ENCODE measurements at regions not wholly inside any gene's neighbourhood (a gene's known extent, or its start where the extent isn't known, plus 50 kb on each side); places are given as distances from the start of the nearest gene placed in this dataset.

DNA sequence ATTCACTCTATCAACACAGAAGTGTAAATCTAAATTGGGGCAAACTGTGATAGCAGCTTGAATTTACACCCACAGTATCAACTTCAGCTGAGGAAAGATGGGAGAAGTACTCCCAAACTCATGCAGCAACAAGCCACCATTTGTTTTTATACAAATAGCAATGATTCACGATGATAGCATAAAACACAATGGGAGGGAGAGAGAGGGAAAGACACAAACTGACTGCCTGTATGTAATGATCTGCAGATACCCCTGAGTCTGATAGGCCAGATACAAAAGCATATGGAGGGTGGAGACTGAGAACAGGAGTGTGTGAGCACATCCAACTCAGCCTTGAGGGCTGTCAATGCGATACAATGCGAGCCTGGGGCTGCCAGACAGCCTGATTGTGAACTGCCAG lies 79.2 kb downstream of the CNTN3 start:
- Histone ChIP-seq H3K9me3 (no peaks in the 10 kb centered on the region; the same call in 2 of the 3 replicates), H3K4me3 (no peak overlapping the region), H3K4me1 (no peaks in the 10 kb centered on the region), H3K4me2 (no peak overlapping the region), H3K27ac (no peak overlapping the region)
- ChIA-PET CTCF (interaction anchor here (1.4 kb wide), 1 partner anchor 23 kb away, joined by 3 read pairs; no protein-coding TSS in a partner anchor), POLR2A (no interaction called here)
- FAIRE-seq: no peak
- no peak for DNase-seq (ENCODE audit: low read depth in 1 of 2, low spot score in 1 of 2)
- 4% methylated on average over 3 of the region's 3 CpGs for whole genome bisulfite sequencing (ENCODE audit: missing lambda C conversion rate)
- ATAC-seq: no peak
- TF ChIP-seq TP53 (CRISPR knock-in tag; IDR thresholded peaks at IDR 0.05) (no peak), SREBF2 (IDR thresholded peaks at IDR 0.05) (no peak), RFX5 (IDR thresholded peaks at IDR 0.05) (no peak), NPAS2 (CRISPR knock-in tag; IDR thresholded peaks at IDR 0.05; ENCODE audit: borderline replicate concordance) (no peak), KDM1A (IDR thresholded peaks at IDR 0.05; ENCODE audit: low read depth) (no peak), MAFK (IDR thresholded peaks at IDR 0.05; ENCODE audit: partially characterized antibody) (no peak), NR3C1 (IDR thresholded peaks at IDR 0.05) (no peak), FOSL2 (IDR thresholded peaks at IDR 0.05) (no peak), FOSL2 (CRISPR knock-in tag; IDR thresholded peaks at IDR 0.05) (no peak), FOXS1 (CRISPR knock-in tag; IDR thresholded peaks at IDR 0.05) (no peak), MAZ (IDR thresholded peaks at IDR 0.05; ENCODE audit: borderline replicate concordance, low read depth, low read length) (no peak)
- TF ChIP-seq, protein P1, sequence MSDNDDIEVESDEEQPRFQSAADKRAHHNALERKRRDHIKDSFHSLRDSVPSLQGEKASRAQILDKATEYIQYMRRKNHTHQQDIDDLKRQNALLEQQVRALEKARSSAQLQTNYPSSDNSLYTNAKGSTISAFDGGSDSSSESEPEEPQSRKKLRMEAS (IDR thresholded peaks at IDR 0.05): no peak
- TF ChIP-seq, protein P2, sequence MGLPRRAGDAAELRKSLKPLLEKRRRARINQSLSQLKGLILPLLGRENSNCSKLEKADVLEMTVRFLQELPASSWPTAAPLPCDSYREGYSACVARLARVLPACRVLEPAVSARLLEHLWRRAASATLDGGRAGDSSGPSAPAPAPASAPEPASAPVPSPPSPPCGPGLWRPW (IDR thresholded peaks at IDR 0.05): no peak
- TF ChIP-seq, protein P3, sequence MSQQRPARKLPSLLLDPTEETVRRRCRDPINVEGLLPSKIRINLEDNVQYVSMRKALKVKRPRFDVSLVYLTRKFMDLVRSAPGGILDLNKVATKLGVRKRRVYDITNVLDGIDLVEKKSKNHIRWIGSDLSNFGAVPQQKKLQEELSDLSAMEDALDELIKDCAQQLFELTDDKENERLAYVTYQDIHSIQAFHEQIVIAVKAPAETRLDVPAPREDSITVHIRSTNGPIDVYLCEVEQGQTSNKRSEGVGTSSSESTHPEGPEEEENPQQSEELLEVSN (IDR thresholded peaks at IDR 0.05; ENCODE audit: borderline replicate concordance, low read depth): no peak

DNA sequence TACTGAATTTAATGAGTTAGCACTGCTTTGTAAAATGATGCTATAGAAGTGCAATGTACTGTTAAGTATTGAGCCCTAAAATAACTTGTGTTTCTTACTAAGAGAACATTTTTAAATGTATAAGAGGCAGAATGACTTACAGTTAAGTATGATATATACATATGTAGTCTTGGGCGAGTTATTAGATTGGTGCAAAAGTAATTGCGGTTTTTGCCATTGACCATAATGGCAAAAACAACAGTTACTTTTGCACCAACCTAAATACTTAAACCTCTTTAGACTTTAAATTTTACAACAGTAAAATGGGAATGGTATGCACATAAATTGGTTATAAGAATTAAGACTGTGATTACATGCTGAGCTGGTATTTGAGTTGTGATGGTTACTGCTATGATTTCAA lies 79.8 kb downstream of the CNTN3 start:
- Histone ChIP-seq H3K27ac (no peak overlapping the region), H3K4me3 (no peak overlapping the region), H3K4me2 (no peak overlapping the region), H3K4me1 (no peaks in the 10 kb centered on the region), H3K9me3 (no peaks in the 10 kb centered on the region; the same call in 2 of the 3 replicates)
- CTCF ChIA-PET: interaction anchor here (1.4 kb wide), 1 partner anchor 23 kb away, joined by 3 read pairs; no protein-coding TSS in a partner anchor
- TF ChIP-seq CEBPB (IDR thresholded peaks at IDR 0.05) (no peak), ESRRA (IDR thresholded peaks at IDR 0.05; ENCODE audit: borderline replicate concordance, low read length) (no peak), POLR2A (IDR thresholded peaks at IDR 0.05; ENCODE audit: low read length) (no peak), HOXB13 (CRISPR knock-in tag; IDR thresholded peaks at IDR 0.05; ENCODE audit: low read depth) (no peak), RARB (CRISPR knock-in tag; IDR thresholded peaks at IDR 0.05) (no peak), ZC3H11A (IDR thresholded peaks at IDR 0.05) (no peak), BHLHE40 (IDR thresholded peaks at IDR 0.05; ENCODE audit: low read depth, low read length) (no peak), ZFP36 (IDR thresholded peaks at IDR 0.05; ENCODE audit: borderline replicate concordance, partially characterized antibody) (no peak), HEYL (CRISPR knock-in tag; IDR thresholded peaks at IDR 0.05) (no peak), FOXS1 (CRISPR knock-in tag; IDR thresholded peaks at IDR 0.05) (no peak), FOSL2 (IDR thresholded peaks at IDR 0.05) (no peak), FOSL2 (CRISPR knock-in tag; IDR thresholded peaks at IDR 0.05) (no peak)
- TF ChIP-seq, protein P4, sequence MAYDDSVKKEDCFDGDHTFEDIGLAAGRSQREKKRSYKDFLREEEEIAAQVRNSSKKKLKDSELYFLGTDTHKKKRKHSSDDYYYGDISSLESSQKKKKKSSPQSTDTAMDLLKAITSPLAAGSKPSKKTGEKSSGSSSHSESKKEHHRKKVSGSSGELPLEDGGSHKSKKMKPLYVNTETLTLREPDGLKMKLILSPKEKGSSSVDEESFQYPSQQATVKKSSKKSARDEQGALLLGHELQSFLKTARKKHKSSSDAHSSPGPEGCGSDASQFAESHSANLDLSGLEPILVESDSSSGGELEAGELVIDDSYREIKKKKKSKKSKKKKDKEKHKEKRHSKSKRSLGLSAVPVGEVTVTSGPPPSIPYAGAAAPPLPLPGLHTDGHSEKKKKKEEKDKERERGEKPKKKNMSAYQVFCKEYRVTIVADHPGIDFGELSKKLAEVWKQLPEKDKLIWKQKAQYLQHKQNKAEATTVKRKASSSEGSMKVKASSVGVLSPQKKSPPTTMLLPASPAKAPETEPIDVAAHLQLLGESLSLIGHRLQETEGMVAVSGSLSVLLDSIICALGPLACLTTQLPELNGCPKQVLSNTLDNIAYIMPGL (CRISPR knock-in tag; IDR thresholded peaks at IDR 0.05; ENCODE audit: borderline replicate concordance): no peak
- TF ChIP-seq, protein P5, sequence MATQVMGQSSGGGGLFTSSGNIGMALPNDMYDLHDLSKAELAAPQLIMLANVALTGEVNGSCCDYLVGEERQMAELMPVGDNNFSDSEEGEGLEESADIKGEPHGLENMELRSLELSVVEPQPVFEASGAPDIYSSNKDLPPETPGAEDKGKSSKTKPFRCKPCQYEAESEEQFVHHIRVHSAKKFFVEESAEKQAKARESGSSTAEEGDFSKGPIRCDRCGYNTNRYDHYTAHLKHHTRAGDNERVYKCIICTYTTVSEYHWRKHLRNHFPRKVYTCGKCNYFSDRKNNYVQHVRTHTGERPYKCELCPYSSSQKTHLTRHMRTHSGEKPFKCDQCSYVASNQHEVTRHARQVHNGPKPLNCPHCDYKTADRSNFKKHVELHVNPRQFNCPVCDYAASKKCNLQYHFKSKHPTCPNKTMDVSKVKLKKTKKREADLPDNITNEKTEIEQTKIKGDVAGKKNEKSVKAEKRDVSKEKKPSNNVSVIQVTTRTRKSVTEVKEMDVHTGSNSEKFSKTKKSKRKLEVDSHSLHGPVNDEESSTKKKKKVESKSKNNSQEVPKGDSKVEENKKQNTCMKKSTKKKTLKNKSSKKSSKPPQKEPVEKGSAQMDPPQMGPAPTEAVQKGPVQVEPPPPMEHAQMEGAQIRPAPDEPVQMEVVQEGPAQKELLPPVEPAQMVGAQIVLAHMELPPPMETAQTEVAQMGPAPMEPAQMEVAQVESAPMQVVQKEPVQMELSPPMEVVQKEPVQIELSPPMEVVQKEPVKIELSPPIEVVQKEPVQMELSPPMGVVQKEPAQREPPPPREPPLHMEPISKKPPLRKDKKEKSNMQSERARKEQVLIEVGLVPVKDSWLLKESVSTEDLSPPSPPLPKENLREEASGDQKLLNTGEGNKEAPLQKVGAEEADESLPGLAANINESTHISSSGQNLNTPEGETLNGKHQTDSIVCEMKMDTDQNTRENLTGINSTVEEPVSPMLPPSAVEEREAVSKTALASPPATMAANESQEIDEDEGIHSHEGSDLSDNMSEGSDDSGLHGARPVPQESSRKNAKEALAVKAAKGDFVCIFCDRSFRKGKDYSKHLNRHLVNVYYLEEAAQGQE (IDR thresholded peaks at IDR 0.05): no peak
- DNase-seq (ENCODE audit: low read depth in 1 of 2, low spot score in 1 of 2) (no peak), ATAC-seq (no peak), FAIRE-seq (no peak)
- 16% methylated on average over 2 of the region's 2 CpGs for whole genome bisulfite sequencing (ENCODE audit: missing lambda C conversion rate)
- POLR2A ChIA-PET: no interaction called here
